ENCODE measurements at regions not wholly inside any gene's neighbourhood (a gene's known extent, or its start where the extent isn't known, plus 50 kb on each side); places are given as distances from the start of the nearest gene placed in this dataset.

- TF ChIP-seq YY1 (IDR thresholded peaks at IDR 0.05; ENCODE audit: low read depth, low read length) (no peak), SMC3 (IDR thresholded peaks at IDR 0.05; ENCODE audit: borderline replicate concordance, low read length) (no peak), CHD2 (IDR thresholded peaks at IDR 0.05; ENCODE audit: borderline replicate concordance, low read depth, low read length) (no peak), POLR2AphosphoS5 (IDR thresholded peaks at IDR 0.05; ENCODE audit: low read length) (no peak), SUZ12 (IDR thresholded peaks at IDR 0.05; ENCODE audit: unreplicated experiment) (no peak), MXI1 (IDR thresholded peaks at IDR 0.05; ENCODE audit: low read depth, low read length) (no peak), CTCF (IDR thresholded peaks at IDR 0.05 in 2 of 3, conservative IDR thresholded peaks at IDR 0.05 in 1 of 3; ENCODE audit: control insufficient read depth in 2 of 3, extremely low read depth in 1 of 3, insufficient read depth in 1 of 3, low read depth in 3 of 3, low read length in 3 of 3) (no peak), EP300 (IDR thresholded peaks at IDR 0.05; ENCODE audit: borderline replicate concordance in 1 of 2, control insufficient read depth in 1 of 2, low read depth in 2 of 2, low read length in 2 of 2) (no peak), EGR1 (IDR thresholded peaks at IDR 0.05; ENCODE audit: borderline replicate concordance in 1 of 2, low read depth in 2 of 2, low read length in 2 of 2) (no peak), REST (IDR thresholded peaks at IDR 0.05; ENCODE audit: low read depth, low read length) (no peak), CREM (IDR thresholded peaks at IDR 0.05; ENCODE audit: low read depth) (no peak)
Measured at GRCh38 chr6:44046516-44047178, 80.6 kb downstream of the MRPL14 start.
